T-helper 2 cell treated with Interferon-gamma antibody and Interleukin-4, amounts not matched to agents 100 ng/mL and 5 ng/mL, for 36 hours (primary cell): ENCODE measurements at regions not wholly inside any gene's neighbourhood (a gene's known extent, or its start where the extent isn't known, plus 50 kb on each side); places are given as distances from the start of the nearest gene placed in this dataset.

Source experiments
- intact Hi-C: fragments of 100-400 bp; cut with micrococcal nuclease; formaldehyde crosslinking; loops from one replicate; pipeline ENCODE4 v1.15.1; 2023

GRCh38 chr13:40434516-40435397 is 231.7 kb downstream of the FOXO1 start:
- intact Hi-C loops = loop anchor here (5.0 kb wide), 1 partner anchor 53 kb away; no protein-coding TSS in a partner anchor

GRCh38 chr13:40438022-40438680 is 228.3 kb downstream of the FOXO1 start:
- intact Hi-C loops = loop anchor here (2.0 to 5.0 kb wide), 2 partner anchors 49 kb away; no protein-coding TSS in a partner anchor

GRCh38 chr13:40438999-40439797 is 227.2 kb downstream of the FOXO1 start:
- intact Hi-C loops = loop anchor here (2.0 to 5.0 kb wide), 2 partner anchors 48 to 50 kb away; no protein-coding TSS in a partner anchor

- intact Hi-C loops = loop anchor here (2.0 to 5.0 kb wide), 2 partner anchors 47 to 51 kb away; no protein-coding TSS in a partner anchor
Observed at GRCh38 chr13:40439928-40440327, 226.5 kb downstream of the FOXO1 start.

- intact Hi-C loops = no loop called here
Observed at GRCh38 chr13:40440990-40441820, 225.2 kb downstream of the FOXO1 start.

- intact Hi-C loops = no loop called here
Observed at GRCh38 chr13:40442231-40442630, 224.2 kb downstream of the FOXO1 start.

GRCh38 chr13:40442826-40443225 is 223.6 kb downstream of the FOXO1 start:
- intact Hi-C loops = no loop called here

- intact Hi-C loops = no loop called here
Observed at GRCh38 chr13:40444241-40444640, 222.2 kb downstream of the FOXO1 start.

- intact Hi-C loops = no loop called here
Observed at GRCh38 chr13:40445557-40445990, 220.9 kb downstream of the FOXO1 start.

- intact Hi-C loops = no loop called here
Observed at GRCh38 chr13:40446365-40446764, 220.1 kb downstream of the FOXO1 start.

- intact Hi-C loops = no loop called here
Observed at GRCh38 chr13:40447857-40448256, 218.6 kb downstream of the FOXO1 start.

GRCh38 chr13:40452038-40452666 is 214.3 kb downstream of the FOXO1 start:
- intact Hi-C loops = no loop called here

- intact Hi-C loops = no loop called here
Observed at GRCh38 chr13:40452741-40453334, 213.6 kb downstream of the FOXO1 start.

- intact Hi-C loops = no loop called here
Observed at GRCh38 chr13:40453351-40454021, 213.0 kb downstream of the FOXO1 start.

- intact Hi-C loops = no loop called here
Observed at GRCh38 chr13:40456397-40456953, 210.0 kb downstream of the FOXO1 start.

GRCh38 chr13:40456979-40457553 is 209.4 kb downstream of the FOXO1 start:
- intact Hi-C loops = no loop called here

GRCh38 chr13:40457929-40458719 is 208.3 kb downstream of the FOXO1 start:
- intact Hi-C loops = no loop called here

- intact Hi-C loops = no loop called here
Observed at GRCh38 chr13:40458720-40458990, 207.8 kb downstream of the FOXO1 start.
